NB4 (cell line): ENCODE measurements at regions not wholly inside any gene's neighbourhood (a gene's known extent, or its start where the extent isn't known, plus 50 kb on each side); places are given as distances from the start of the nearest gene placed in this dataset.

Source experiments
- POLR2A ChIP-seq: IDR thresholded peaks from 2 replicates; pipeline ENCODE4 v1.6.1; 2011; ENCODE audit warnings: mild to moderate bottlenecking; ENCODE audit not compliant: insufficient read length; ENCODE audit errors: extremely low read depth
- TF ChIP-seq, protein P1 (sequence below): IDR thresholded peaks from one replicate; pipeline ENCODE4 v1.5.1; 2012; ENCODE audit warnings: low read depth, low read length
- TF ChIP-seq, protein P2 (sequence below): IDR thresholded peaks from 2 replicates; pipeline ENCODE4 v1.6.1; 2011; ENCODE audit warnings: low read depth, low read length

DNA sequence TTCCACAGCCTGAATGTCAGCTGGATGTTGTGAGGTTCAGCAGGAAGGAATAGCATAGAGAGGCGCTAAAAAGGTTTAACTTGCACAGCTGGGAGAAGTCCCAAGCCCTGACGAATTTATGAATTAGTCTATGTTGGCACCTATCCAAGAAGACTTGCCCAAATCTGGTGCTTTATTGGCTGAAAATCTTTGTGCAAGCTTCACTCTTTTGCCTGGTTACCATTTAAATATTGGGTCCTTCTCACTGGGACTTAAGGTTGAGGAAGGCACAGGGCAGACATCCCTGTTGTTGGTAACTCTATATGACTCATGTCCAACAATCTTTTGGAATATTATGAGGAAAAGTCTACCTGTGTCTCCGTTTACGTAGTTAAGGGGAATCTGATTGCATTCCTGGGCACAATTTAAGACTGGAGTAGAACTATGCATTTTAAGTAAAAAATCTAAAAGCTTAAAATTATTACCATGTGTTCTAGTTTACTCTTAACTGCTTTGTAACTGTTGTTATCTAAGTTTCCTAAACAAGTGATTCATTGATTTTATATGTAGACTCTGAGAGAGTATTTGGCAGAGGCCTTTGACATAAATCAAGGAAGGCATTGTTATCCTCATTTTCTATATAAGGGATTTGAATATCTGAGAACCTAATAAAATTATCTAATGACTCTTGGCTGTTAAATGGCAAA, 181.7 kb upstream of the DPYD start:
- no peak for TF ChIP-seq POLR2A
- TF ChIP-seq, protein P1, sequence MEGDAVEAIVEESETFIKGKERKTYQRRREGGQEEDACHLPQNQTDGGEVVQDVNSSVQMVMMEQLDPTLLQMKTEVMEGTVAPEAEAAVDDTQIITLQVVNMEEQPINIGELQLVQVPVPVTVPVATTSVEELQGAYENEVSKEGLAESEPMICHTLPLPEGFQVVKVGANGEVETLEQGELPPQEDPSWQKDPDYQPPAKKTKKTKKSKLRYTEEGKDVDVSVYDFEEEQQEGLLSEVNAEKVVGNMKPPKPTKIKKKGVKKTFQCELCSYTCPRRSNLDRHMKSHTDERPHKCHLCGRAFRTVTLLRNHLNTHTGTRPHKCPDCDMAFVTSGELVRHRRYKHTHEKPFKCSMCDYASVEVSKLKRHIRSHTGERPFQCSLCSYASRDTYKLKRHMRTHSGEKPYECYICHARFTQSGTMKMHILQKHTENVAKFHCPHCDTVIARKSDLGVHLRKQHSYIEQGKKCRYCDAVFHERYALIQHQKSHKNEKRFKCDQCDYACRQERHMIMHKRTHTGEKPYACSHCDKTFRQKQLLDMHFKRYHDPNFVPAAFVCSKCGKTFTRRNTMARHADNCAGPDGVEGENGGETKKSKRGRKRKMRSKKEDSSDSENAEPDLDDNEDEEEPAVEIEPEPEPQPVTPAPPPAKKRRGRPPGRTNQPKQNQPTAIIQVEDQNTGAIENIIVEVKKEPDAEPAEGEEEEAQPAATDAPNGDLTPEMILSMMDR, result no peak
- TF ChIP-seq, protein P2, sequence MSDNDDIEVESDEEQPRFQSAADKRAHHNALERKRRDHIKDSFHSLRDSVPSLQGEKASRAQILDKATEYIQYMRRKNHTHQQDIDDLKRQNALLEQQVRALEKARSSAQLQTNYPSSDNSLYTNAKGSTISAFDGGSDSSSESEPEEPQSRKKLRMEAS, result no peak
